ENCODE measurements at regions not wholly inside any gene's neighbourhood (a gene's known extent, or its start where the extent isn't known, plus 50 kb on each side); places are given as distances from the start of the nearest gene placed in this dataset.
A peak's percentile ranks its signal among the peaks of the same experiment; 100 is the strongest.

DNA sequence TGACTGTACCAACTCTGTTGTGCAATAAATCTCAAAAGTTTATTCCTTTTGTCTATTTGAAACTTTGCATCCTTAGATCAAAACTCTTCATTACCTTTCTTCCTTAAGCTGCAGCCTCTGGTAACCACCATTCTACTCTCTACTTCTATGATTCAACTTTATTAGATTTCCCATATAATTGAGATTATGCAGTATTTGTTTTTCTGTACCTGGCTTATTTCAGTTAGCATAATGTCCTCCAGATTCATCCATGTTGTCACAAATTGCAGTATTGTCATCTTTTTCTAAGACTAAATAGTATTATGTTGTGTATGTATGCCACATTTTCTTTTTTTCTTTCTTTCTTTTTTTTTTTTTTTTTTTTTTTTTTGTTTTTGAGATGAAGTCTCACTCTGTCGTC, 1176.3 kb upstream of the TENM4 start:
- no peak for DNase-seq
- intact Hi-C loops (cut with DNase I) = no loop called here

DNA sequence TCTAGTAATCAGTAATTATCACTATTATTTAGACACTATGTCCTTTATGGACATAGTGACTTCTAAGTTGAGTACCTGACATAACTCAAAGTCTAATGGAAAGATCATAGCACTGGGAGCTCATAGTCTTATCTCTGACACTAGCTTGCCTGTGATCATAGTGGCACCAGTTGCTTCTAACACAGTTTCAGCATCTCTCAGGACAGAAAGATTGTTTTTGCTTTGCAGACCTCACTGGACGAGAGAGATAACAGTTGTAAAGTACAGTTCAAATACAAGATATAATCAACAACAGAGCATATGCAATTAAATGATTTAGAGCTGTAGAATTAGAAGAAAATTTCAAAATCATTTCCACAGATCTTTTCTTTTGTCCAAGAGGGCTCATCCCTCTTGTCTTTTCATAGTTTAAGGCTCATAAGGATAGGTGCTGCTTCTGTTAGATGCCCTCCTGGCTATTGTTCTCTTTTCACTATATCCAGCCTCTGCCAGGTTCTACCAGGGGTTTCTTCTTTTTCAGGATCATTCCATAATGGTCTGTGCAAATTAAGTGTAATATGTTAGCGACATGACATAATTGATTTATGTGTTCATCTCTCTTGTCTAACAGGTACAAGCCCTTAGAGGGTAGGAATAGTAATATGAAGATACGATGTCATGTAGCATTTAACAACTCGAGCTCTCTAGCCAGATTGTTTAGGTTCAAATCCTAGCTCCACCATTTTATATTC, 1175.4 kb upstream of the TENM4 start:
- DNase-seq = no peak
- intact Hi-C loops (cut with DNase I) = no loop called here

DNA sequence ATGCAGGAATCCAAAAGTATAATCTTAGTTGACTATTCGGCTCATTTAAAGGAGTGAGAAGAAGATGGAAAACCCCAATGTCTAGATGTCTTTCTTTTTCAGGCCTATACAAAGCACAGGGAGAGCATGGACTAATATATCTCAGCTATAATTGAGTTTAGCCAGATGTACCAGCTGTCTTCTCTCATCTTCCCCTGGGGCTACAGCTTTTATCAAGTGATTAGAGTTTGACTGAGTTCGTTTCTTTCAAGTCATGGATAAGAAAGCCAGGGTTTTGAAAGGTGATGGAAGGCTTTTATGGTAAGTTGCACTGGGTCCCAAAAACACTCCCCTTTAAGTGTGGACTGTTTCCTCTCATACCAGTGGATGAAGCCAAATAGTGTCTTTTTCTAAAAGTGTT, 1172.8 kb upstream of the TENM4 start:
- intact Hi-C loops (cut with DNase I) = no loop called here

DNA sequence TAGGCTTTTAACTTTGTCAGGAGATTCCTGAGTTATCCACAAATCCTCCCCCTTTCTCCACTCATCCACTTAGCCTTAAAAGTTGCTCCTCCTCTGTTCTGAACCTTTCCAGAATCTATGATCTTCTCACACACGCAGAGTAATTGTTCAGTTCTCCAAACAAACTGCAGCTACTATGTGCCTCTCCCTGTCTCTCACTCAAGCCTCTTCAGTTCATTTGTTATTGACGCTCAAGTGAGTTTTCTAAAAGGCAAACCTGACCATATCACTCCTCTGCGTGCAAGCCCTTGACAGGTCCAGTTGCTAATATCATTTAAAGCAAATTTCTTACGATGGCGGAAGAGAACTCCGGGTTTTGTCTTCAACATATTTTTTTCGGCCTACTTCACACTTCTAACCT, 1169.7 kb upstream of the TENM4 start:
- intact Hi-C loops (cut with DNase I) = no loop called here
- DNase-seq = no peak

More for the DNA sequence above, 1172.8 kb upstream of the TENM4 start:
- no peak for DNase-seq

DNA sequence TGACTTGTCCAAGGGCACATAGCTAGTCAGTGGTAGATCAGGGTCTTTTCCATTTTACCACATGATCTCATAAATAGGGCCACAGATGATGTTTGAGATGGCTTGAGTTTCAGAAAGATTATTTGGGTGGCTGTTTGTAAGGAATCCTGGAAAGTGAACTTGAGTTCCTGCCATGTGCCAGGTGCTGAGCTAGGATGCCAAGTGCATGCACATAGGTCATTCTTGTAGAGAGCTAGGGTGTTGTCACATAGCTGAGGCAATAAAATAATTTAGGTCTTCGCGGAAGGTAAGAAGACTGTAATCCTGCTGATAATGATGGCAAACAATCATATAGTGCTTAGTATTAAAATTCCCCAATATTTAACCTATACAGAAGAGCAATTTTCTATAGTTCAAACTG, 1162.6 kb upstream of the TENM4 start:
- intact Hi-C loops (cut with DNase I) = no loop called here
- DNase-seq = no peak

DNA sequence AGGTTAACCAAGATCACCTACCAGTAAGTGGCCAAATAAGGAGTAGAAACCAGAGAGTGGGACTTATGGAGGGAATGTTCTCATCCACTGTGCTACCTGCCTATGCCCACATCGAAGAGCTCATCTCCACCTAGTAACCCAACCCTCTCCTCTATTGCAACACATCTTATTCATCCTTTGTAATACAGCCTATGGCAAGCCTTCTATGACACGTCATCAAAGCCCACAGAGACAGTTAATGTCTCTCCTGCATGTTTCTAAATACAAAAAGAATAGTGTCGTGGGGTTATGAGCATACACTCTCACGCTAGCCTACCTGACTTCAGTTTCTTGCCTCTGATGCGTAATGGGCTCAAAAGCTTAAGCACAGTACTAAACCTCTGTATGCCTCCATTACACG, 1158.1 kb upstream of the TENM4 start:
- intact Hi-C loops (cut with DNase I) = no loop called here

DNA sequence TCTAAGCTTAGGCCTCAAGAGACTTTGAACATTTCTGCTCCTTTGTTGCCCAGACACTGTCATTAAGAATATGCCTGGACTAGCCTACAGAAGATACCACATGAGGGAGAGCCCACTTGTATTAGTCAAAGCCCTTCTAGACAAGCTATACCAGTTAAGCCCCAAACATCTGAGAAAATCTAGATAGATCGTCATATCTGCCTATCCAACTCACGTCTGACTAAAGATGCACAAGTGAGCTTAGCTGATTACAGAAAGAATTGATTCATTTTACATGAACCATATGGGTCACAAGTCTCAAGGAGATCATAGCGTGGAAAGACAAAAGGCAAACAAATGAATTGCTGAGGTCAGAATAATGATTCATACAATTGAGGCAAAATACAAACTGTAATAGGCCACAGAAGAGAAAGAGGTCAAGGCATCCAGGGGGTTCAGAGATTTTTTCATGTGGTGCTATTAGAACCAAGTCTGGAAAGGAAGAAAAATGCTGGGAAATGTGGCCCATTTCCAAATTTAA, 1155.5 kb upstream of the TENM4 start:
- intact Hi-C loops (cut with DNase I) = no loop called here
- DNase-seq = no peak

More for the DNA sequence above, 1158.1 kb upstream of the TENM4 start:
- no peak for DNase-seq

DNA sequence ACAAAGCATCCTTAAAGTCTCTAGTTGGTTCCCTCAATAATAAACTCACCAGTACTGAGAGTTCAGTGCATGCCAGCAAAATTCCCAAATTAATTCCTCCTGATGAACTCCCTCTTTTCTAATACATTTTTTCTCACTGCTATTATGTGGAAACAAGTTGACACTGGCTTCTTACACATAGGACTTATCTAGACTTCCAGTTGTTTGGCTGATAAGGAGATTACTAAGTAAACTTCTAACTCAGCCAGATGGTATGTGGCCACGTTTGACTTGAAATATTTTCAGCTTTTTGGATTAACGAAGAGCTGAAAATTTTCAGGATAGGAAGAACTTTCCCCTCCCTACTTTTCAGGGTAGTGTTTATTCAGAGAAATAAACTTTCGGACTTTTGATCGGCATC, 1154.2 kb upstream of the TENM4 start:
- DNase-seq = no peak
- intact Hi-C loops (cut with DNase I) = no loop called here

DNA sequence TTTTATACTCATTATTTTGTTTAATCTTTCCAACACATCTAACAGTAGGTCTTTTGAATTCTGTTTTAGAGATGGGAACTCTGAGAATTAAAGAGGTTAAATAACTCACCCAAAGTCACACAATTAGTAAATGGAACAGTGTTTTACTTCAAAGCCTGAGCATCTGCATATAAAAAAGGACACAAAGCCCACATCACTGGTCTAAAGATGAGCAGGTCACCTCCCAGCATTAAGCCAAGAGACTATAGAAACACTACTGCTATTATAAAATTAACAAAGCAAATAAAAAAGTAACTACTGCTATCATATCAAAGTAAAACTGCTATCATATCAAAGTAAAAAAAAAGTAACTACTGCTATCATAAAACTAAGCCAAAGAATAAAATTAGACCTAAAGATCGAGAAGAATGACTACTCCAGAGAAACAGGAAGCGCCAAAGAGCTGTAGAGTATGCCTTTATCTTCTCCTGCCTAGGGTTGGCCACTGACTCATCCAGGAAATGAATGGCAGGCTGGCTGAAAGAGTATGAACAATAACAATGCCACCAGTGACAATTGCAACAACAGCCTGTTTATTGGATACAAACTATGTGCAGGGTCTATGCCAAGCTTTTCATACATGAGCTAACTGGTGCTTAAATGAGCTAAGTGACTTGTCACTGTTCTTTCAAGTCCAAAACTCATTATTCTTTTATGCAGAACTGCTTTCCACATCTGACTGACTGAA, 1153.0 kb upstream of the TENM4 start:
- intact Hi-C loops (cut with DNase I) = no loop called here
- DNase-seq = peak in 2 of 10 donors; percentile 17 to 68

DNA sequence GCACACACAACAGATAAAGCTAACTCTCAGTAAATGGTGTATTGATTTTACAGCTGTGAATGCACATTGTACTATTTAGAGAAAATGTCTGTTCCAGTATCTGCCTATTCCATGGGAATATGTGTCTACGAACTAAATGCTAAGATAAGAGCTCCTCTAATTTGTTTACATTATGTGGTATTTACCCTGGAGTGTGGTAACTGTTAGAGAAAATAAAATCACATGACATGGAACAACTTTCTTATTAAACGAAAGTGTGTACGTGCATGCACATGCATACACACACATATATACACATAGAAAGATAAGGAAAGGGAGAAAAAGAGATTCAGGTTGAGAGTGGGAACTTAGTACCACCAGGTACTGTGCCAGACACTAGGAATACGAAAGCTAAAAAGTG, 1151.7 kb upstream of the TENM4 start:
- DNase-seq = no peak
- intact Hi-C loops (cut with DNase I) = no loop called here

DNA sequence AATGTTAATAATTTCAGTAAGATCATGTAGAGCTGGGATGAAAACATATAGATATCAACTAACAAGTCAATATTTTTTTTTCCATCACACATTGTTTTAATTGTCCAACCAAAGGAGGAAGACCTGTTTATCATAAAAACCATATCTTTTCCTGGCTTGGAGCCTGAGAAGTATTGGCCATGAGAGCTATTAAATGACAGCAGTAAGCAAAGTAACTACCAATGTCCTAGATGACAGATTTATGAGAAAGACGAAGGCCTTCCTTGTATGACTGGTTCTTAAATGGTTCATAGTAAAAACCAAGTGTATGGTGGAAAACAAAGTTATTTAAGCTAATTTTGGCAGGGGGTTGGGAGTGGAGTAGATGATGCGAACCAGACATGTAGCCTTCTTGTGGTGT, 1147.1 kb upstream of the TENM4 start:
- intact Hi-C loops (cut with DNase I) = no loop called here
- no peak for DNase-seq

DNA sequence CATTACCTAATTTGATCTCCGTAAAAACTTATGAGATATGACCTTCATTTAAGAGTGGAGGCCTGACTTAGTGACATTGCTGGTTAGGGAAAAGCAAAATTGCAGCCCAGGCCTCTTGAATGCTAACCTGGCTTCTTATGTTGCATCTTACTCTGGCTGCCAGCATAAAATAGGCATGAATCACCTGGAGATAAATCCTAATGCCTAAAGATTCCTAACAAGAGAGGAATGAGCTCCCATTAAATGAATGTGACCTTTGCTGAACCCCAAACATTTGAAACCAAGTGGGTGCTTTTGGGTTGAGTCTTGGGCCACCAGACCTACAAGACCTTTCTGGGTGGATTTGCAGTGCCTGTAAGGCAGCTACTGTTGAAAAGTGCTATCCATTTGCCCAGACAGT, 1145.6 kb upstream of the TENM4 start:
- DNase-seq = no peak
- intact Hi-C loops (cut with DNase I) = no loop called here

DNA sequence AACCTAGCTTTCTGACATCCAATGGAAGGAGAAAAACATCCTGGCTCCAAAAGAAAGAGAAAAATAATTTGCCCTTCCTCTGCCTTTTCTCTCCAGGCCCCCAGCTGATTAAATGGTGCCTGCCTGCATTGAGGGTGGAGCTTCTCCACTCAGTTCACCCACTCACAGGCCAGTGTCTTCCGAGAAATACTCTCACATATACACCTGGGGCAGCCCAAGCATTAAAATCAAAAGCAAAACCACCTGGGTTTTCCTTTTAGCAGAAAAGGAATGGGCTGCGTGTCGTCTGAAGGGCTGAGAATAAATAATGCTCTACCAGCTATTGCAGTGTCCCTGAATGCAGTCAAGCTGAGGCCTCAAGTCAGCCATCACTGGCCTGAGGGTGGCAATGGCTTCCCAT, 1143.8 kb upstream of the TENM4 start:
- intact Hi-C loops (cut with DNase I) = no loop called here
- no peak for DNase-seq

DNA sequence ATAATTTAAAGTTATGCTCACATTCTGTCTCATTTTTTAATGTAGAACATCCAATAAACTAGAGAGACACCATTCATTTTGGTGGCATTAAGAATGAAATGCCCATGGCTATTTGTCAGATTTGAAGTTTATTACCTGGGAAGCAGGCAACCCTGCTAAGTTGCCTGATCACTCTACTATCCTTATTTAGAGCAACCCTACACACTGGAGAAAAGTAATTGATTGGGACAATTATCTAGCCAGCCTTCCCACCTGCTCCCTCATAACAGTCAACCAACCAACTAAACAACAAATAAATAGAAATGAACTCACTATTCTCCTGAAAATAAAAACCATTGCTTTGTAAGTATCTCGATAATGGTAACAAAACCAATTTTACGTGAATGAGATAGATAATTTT, 1129.0 kb upstream of the TENM4 start:
- DNase-seq = no peak
- intact Hi-C loops (cut with DNase I) = no loop called here

DNA sequence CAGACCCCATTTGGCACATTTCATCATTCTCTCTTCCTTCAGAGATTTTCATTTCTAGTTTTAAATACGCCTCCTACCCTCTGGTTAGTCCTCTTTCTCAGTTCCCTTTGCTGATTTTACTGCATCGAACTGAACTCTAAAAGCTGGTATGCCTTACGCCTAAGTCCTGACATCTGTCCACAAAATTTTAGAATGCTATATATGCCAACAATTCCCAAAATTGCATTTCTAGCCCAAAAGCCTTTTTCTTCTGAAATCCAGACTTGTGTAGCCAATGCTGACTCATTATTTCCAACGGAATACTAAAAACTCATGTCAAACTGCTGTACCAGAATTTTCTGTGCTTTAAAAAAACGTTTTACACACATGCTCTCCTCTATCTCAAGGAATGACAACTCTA, 1124.4 kb upstream of the TENM4 start:
- DNase-seq = no peak
- intact Hi-C loops (cut with DNase I) = no loop called here

DNA sequence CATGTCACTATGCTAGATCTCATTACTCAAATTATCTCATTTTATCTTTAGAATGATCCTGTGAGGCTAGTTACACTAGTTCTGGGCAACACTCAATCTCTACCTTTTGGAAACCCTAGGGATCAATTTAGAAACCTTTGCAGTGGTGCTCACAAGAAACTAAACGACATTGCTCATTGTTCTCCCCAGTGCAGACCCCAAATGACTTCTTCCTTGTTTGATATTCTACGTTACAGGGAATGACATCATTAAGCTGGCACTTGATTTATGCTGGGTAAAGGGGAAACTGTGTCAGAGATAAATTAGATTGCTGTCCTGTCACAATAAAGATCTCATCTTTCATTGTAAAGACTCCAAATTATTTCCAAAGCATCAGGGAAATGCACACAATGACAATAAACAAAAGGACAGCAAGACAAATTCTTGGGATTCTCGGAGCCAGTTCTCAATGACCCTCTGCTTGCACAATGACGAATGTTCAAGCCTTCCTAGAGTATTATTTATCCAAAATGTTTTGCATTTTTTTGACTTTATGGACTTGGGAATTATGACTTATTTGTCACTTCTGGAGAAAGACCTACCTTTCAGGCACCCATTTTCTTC, 1121.8 kb upstream of the TENM4 start:
- intact Hi-C loops (cut with DNase I) = no loop called here
- DNase-seq = no peak

DNA sequence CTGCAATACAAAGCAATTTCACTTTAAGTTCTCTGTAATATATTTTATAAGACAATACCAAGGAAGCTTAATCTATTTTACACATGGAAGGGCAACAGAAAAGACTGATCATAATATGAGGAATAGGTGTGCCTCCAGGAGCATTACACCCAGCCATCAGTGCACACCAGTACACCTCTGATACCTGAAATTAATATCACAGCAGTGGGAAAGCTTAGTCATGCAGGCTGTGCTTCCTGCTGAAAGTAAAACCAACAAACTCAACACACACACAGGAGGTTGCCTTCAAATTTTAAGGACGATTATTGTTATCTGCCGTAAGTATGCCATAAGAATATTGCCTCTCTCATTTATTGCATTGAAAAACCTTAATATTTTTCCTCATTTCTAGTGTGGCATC, 1119.1 kb upstream of the TENM4 start:
- intact Hi-C loops (cut with DNase I) = no loop called here
- DNase-seq = no peak

DNA sequence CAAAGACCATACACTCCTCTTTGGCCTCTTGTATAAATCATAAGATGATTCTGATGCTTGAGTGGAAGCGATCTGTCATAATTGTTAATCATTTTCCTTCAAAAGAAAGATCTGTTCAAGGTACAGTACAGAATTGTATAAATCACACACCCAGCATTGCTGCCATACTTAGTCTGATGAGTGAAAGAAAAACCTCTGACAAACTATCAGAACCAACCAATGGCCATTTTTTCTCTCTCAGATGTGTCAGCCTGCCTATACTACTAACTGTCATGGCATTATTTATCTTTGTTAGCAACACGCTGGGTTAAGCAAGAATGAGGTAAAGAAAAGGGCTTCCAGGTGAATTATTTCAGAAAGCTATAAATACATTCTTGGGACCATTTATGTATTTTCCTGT, 1112.7 kb upstream of the TENM4 start:
- DNase-seq = no peak
- intact Hi-C loops (cut with DNase I) = loop anchor here (5.0 kb wide), 1 partner anchor 51 kb away; no protein-coding TSS in a partner anchor

DNA sequence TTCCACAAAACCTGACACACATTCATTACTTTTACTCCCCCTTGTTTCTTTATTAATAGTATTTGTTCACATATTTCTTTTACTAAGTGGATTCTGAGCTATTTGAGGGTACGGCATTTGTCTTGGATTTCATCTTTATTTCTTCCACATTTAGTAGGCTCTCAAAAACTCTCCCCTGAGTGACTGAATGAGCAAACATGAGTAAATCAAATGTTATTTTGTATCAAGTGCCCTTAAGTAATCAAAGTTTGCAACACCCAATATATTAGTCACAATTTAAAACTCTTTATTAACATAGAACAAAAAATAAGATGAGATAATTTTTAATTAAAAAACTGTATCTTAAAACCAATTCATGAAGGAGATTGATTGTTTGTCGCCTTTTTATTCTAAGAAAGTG, 1101.9 kb upstream of the TENM4 start:
- intact Hi-C loops (cut with DNase I) = no loop called here

DNA sequence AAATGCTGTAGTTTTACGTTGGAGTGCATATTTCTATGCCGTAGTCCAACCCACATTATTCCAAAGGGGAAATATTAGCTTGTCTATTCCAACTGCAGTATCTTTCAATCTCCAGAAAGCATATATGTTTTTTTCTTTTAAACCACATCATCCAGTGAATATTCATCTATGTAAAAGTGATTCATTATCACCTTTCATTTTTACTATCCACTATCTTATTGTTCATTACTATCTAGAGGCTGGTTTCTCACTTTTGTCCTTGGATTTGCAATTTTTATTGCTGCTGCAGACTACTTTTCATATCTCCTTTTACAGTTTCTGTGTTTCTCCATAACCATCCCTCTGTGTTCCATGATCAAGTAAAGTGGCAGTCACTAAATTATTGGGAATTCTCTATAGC, 1097.2 kb upstream of the TENM4 start:
- no peak for DNase-seq
- intact Hi-C loops (cut with DNase I) = no loop called here

More for the DNA sequence above, 1101.9 kb upstream of the TENM4 start:
- DNase-seq = no peak

DNA sequence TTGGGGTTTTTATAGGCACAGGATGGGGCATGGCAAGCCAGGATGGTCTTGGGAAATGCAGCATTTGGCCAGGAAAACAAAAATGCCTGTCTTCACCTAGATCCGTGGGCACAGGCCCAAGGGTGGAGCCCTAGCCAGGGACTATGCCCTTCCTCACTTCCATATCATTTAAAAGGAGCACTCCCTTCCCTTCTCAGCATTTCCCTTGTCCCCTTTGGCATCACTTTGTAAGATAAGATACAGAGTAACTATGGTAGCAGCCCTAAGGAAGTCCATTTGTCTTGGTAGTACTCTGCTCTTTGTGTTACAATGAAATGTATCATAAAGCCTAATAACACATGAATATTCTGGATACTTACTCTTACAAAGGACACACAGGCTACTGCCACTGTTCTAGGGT, 1092.6 kb upstream of the TENM4 start:
- intact Hi-C loops (cut with DNase I) = no loop called here
- DNase-seq = no peak
